ENCODE measurements at regions not wholly inside any gene's neighbourhood (a gene's known extent, or its start where the extent isn't known, plus 50 kb on each side); places are given as distances from the start of the nearest gene placed in this dataset.

GRCh38 chr15:68482246-68482645 is 50.3 kb upstream of the ITGA11 start:
- TF ChIP-seq CTCF (IDR thresholded peaks at IDR 0.05; ENCODE audit: low read depth, low read length): no peak
- H3K27me3 ChIP-seq (ENCODE audit: control insufficient read depth, insufficient read depth, low read length): peaks cover 4% of the 10 kb centered on the region
- no peak overlapping the region for H3K4me3 ChIP-seq (ENCODE audit: low read depth, low read length)
- no peaks in the 10 kb centered on the region for H3K9me3 ChIP-seq (ENCODE audit: control insufficient read depth, insufficient read depth, low read length)
- CTCF ChIA-PET: no interaction called here
- POLR2A ChIA-PET: no interaction called here
- H3K27ac ChIP-seq (ENCODE audit: low read depth, low read length): no peak overlapping the region
- DNase-seq (ENCODE audit: low read depth, low spot score): no peak

GRCh38 chr15:68483165-68483564 is 51.2 kb upstream of the ITGA11 start:
- no peak for DNase-seq (ENCODE audit: low read depth, low spot score)
- Histone ChIP-seq H3K9me3 (ENCODE audit: control insufficient read depth, insufficient read depth, low read length) (no peaks in the 10 kb centered on the region), H3K27ac (ENCODE audit: low read depth, low read length) (no peak overlapping the region), H3K27me3 (ENCODE audit: control insufficient read depth, insufficient read depth, low read length) (peaks cover 4% of the 10 kb centered on the region), H3K4me3 (ENCODE audit: low read depth, low read length) (no peak overlapping the region)
- POLR2A ChIA-PET: no interaction called here
- CTCF ChIA-PET: interaction anchor here (1.1 kb wide), 1 partner anchor 67 kb away, joined by 3 read pairs; no protein-coding TSS in a partner anchor
- TF ChIP-seq CTCF (IDR thresholded peaks at IDR 0.05; ENCODE audit: low read depth, low read length): no peak

- TF ChIP-seq CTCF (IDR thresholded peaks at IDR 0.05; ENCODE audit: low read depth, low read length): no peak
- Histone ChIP-seq H3K27ac (ENCODE audit: low read depth, low read length) (no peak overlapping the region), H3K4me3 (ENCODE audit: low read depth, low read length) (no peak overlapping the region), H3K27me3 (ENCODE audit: control insufficient read depth, insufficient read depth, low read length) (peaks cover 5% of the 10 kb centered on the region), H3K9me3 (ENCODE audit: control insufficient read depth, insufficient read depth, low read length) (no peaks in the 10 kb centered on the region)
- no peak for DNase-seq (ENCODE audit: low read depth, low spot score)
- ChIA-PET POLR2A (no interaction called here), CTCF (interaction anchor here (0.7 to 1.1 kb wide), 3 partner anchors 24 to 139 kb away, joined by 3 to 6 read pairs (median 4); no protein-coding TSS in a partner anchor)
Measured at GRCh38 chr15:68484220-68484619, 52.3 kb upstream of the ITGA11 start.

- Histone ChIP-seq H3K9me3 (ENCODE audit: control insufficient read depth, insufficient read depth, low read length) (no peaks in the 10 kb centered on the region), H3K4me3 (ENCODE audit: low read depth, low read length) (peak overlapping the region; percentile 13; the same call in 1 of the 2 replicates), H3K27ac (ENCODE audit: low read depth, low read length) (peak overlapping the region; percentile 68), H3K27me3 (ENCODE audit: control insufficient read depth, insufficient read depth, low read length) (peaks cover 6% of the 10 kb centered on the region)
- ChIA-PET POLR2A (interaction anchor here (0.6 kb wide), 1 partner anchor 27 kb away, joined by 3 read pairs; no protein-coding TSS in a partner anchor), CTCF (interaction anchor here (0.5 kb wide), 1 partner anchor 404 kb away, joined by 3 read pairs; no protein-coding TSS in a partner anchor)
- no peak for TF ChIP-seq CTCF (IDR thresholded peaks at IDR 0.05; ENCODE audit: low read depth, low read length)
- peak; percentile 26 for DNase-seq (ENCODE audit: low read depth, low spot score)
Measured at GRCh38 chr15:68484696-68485400, 52.9 kb upstream of the ITGA11 start.

GRCh38 chr15:68485721-68486360 is 53.9 kb upstream of the ITGA11 start:
- no peak for TF ChIP-seq CTCF (IDR thresholded peaks at IDR 0.05; ENCODE audit: low read depth, low read length)
- Histone ChIP-seq H3K27ac (ENCODE audit: low read depth, low read length) (no peak overlapping the region), H3K9me3 (ENCODE audit: control insufficient read depth, insufficient read depth, low read length) (no peaks in the 10 kb centered on the region), H3K4me3 (ENCODE audit: low read depth, low read length) (no peak overlapping the region), H3K27me3 (ENCODE audit: control insufficient read depth, insufficient read depth, low read length) (peaks cover 8% of the 10 kb centered on the region)
- ChIA-PET CTCF (no interaction called here), POLR2A (no interaction called here)
- DNase-seq (ENCODE audit: low read depth, low spot score): no peak
